Small intestine (tissue), 7 donors: ENCODE measurements at regions not wholly inside any gene's neighbourhood (a gene's known extent, or its start where the extent isn't known, plus 50 kb on each side); places are given as distances from the start of the nearest gene placed in this dataset.

Source experiments
- DNase-seq, 2 donors: peaks; one replicate each; pipeline versions ENCODE4 v3.0.0 to v3.0.0-alpha.2; 2013
- FAIRE-seq: peaks from 2 replicates; lab custom pipeline; 2012; peaks lifted over from hg19 to GRCh38; lab: Jason Lieb, UNC
- H3K27ac ChIP-seq, 3 donors: one replicate each; pipeline ENCODE4 v1.5.1; 2013; ENCODE audit warnings: low read length in 2 of 3, mild to moderate bottlenecking in 2 of 3, control low read depth in 1 of 3, inconsistent platforms in 1 of 3, low read depth in 1 of 3, moderate library complexity in 1 of 3
- H3K27me3 ChIP-seq, 3 donors: one replicate each; pipeline ENCODE4 v1.6.1; 2013; ENCODE audit warnings: low read length in 3 of 3, inconsistent platforms in 1 of 3; ENCODE audit not compliant: control insufficient read depth in 3 of 3, insufficient read depth in 3 of 3
- H3K36me3 ChIP-seq, 3 donors: one replicate each; pipeline ENCODE4 v1.6.1; 2013; ENCODE audit warnings: low read length in 3 of 3, inconsistent platforms in 1 of 3, low read depth in 1 of 3, mild to moderate bottlenecking in 1 of 3, moderate library complexity in 1 of 3; ENCODE audit not compliant: control insufficient read depth in 3 of 3, insufficient read depth in 2 of 3
- H3K4me1 ChIP-seq, 3 donors: one replicate each; pipeline ENCODE4 v1.6.1; 2013; ENCODE audit warnings: low read length in 2 of 3, inconsistent platforms in 1 of 3, low read depth in 1 of 3, mild to moderate bottlenecking in 1 of 3, moderate library complexity in 1 of 3; ENCODE audit not compliant: control insufficient read depth in 3 of 3, insufficient read depth in 2 of 3
- H3K4me3 ChIP-seq, 3 donors: one replicate each; pipeline ENCODE4 v1.5.1; 2013; ENCODE audit warnings: low read length in 3 of 3, control low read depth in 1 of 3, inconsistent platforms in 1 of 3, low read depth in 1 of 3, mild to moderate bottlenecking in 1 of 3, moderate library complexity in 1 of 3
- H3K9me3 ChIP-seq, 2 donors: one replicate each; pipeline ENCODE4 v1.6.1; 2013; ENCODE audit warnings: low read depth in 1 of 2, low read length in 1 of 2; ENCODE audit not compliant: control insufficient read depth in 2 of 2, insufficient read depth in 1 of 2
- whole genome bisulfite sequencing, 3 donors: extraction: QIAGEN DNeasy Blood & Tissue Kit; methylation state at CpG; one replicate each; pipeline ENCODE4 v1.1.7; 2013; 5-methylcytosine and 5-hydroxymethylcytosine counted together
- donor health status: healthy with polysubstance abuse.
- donor health status: control.
- donor health status: control.
- donor health status: Bipolar disorder and iron deficiency.
- donor health status: healthy.

GRCh38 chr5:145585443-145586148 is 249.5 kb downstream of the PRELID2 start:
- Histone ChIP-seq H3K9me3 (no peaks in the 10 kb centered on the region), H3K4me3 (no peak overlapping the region), H3K27me3 (no peaks in the 10 kb centered on the region), H3K36me3 (no peaks in the 10 kb centered on the region), H3K4me1 (peaks cover 0 to 20% (median 0%) of the 10 kb centered on the region in 3 donors), H3K27ac (peak overlapping the region in 1 of 3 donors; percentile 8)
- DNase-seq (peak; percentile 22 to 32), FAIRE-seq (no peak)
- WGBS, 3 donors: 14 to 49% (median 24%) methylated on average over 5 of the region's 5 CpGs

- peaks cover 2 to 3% (median 3%) of the 10 kb centered on the region in 3 donors for H3K4me1 ChIP-seq
- FAIRE-seq (no peak), DNase-seq (no peak)
- H3K9me3 ChIP-seq: peaks cover 0 to 8% of the 10 kb centered on the region in 2 donors
- no peaks in the 10 kb centered on the region for H3K27me3 ChIP-seq
- H3K36me3 ChIP-seq: no peaks in the 10 kb centered on the region
- 63 to 78% (median 78%) methylated on average over 1 of the region's 1 CpG for WGBS, 3 donors
- H3K27ac ChIP-seq: no peak overlapping the region
- no peak overlapping the region for H3K4me3 ChIP-seq
Observed at GRCh38 chr5:145579301-145579700, 255.8 kb downstream of the PRELID2 start.

GRCh38 chr5:145574889-145575573 is 260.1 kb downstream of the PRELID2 start:
- H3K36me3 ChIP-seq: no peaks in the 10 kb centered on the region
- no peaks in the 10 kb centered on the region for H3K27me3 ChIP-seq
- H3K9me3 ChIP-seq: peaks cover 0 to 9% of the 10 kb centered on the region in 2 donors
- WGBS, 3 donors: 83 to 89% (median 84%) methylated on average over 3 of the region's 3 CpGs
- no peak for FAIRE-seq
- H3K27ac ChIP-seq: no peak overlapping the region
- no peak overlapping the region for H3K4me3 ChIP-seq
- DNase-seq: no peak
- H3K4me1 ChIP-seq: peaks cover 2 to 3% (median 3%) of the 10 kb centered on the region in 3 donors

- no peak overlapping the region for H3K4me3 ChIP-seq
- no peak for FAIRE-seq
- no peaks in the 10 kb centered on the region for H3K4me1 ChIP-seq
- no peak overlapping the region for H3K27ac ChIP-seq
- no peaks in the 10 kb centered on the region for H3K27me3 ChIP-seq
- no peaks in the 10 kb centered on the region for H3K9me3 ChIP-seq
- H3K36me3 ChIP-seq: peaks cover 0 to 2% (median 0%) of the 10 kb centered on the region in 3 donors
- no peak for DNase-seq
Observed at GRCh38 chr5:145568581-145568980, 266.6 kb downstream of the PRELID2 start.

GRCh38 chr5:145562931-145563330 is 272.2 kb downstream of the PRELID2 start:
- FAIRE-seq (no peak), DNase-seq (no peak)
- WGBS, 3 donors: 74 to 88% (median 87%) methylated on average over 4 of the region's 4 CpGs
- Histone ChIP-seq H3K4me1 (no peaks in the 10 kb centered on the region), H3K27ac (no peak overlapping the region), H3K27me3 (no peaks in the 10 kb centered on the region), H3K9me3 (no peaks in the 10 kb centered on the region), H3K4me3 (no peak overlapping the region), H3K36me3 (peaks cover 0 to 2% (median 0%) of the 10 kb centered on the region in 3 donors)

GRCh38 chr5:145558288-145558687 is 276.9 kb downstream of the PRELID2 start:
- FAIRE-seq (no peak), DNase-seq (no peak)
- Histone ChIP-seq H3K4me3 (peak overlapping the region in 1 of 3 donors; percentile 12), H3K4me1 (no peaks in the 10 kb centered on the region), H3K27ac (no peak overlapping the region), H3K36me3 (no peaks in the 10 kb centered on the region), H3K9me3 (no peaks in the 10 kb centered on the region), H3K27me3 (no peaks in the 10 kb centered on the region)
- WGBS, 3 donors: 90 to 100% (median 96%) methylated on average over 1 of the region's 1 CpG

GRCh38 chr5:145557345-145557744 is 277.8 kb downstream of the PRELID2 start:
- no peak overlapping the region for H3K27ac ChIP-seq
- WGBS, 3 donors: 93 to 96% (median 94%) methylated on average over 1 of the region's 1 CpG
- H3K4me1 ChIP-seq: no peaks in the 10 kb centered on the region
- no peaks in the 10 kb centered on the region for H3K27me3 ChIP-seq
- DNase-seq: no peak
- no peak for FAIRE-seq
- no peak overlapping the region for H3K4me3 ChIP-seq
- H3K36me3 ChIP-seq: no peaks in the 10 kb centered on the region
- H3K9me3 ChIP-seq: no peaks in the 10 kb centered on the region

- no peak overlapping the region for H3K4me3 ChIP-seq
- H3K36me3 ChIP-seq: no peaks in the 10 kb centered on the region
- H3K27ac ChIP-seq: no peak overlapping the region
- no peaks in the 10 kb centered on the region for H3K9me3 ChIP-seq
- FAIRE-seq (no peak), DNase-seq (no peak)
- no peaks in the 10 kb centered on the region for H3K4me1 ChIP-seq
- no peaks in the 10 kb centered on the region for H3K27me3 ChIP-seq
Observed at GRCh38 chr5:145554399-145554798, 280.7 kb downstream of the PRELID2 start.
